CD14-positive monocyte (primary cell): ENCODE measurements at regions not wholly inside any gene's neighbourhood (a gene's known extent, or its start where the extent isn't known, plus 50 kb on each side); places are given as distances from the start of the nearest gene placed in this dataset.

Experiments used
- DNase-seq, 3 donors: peaks; one replicate each; pipeline ENCODE4 v3.0.0-alpha.2; 2011 to 2022
- H2AFZ ChIP-seq: 2 replicates; pipeline ENCODE4 v1.6.0; 2012; ENCODE audit warnings: mild to moderate bottlenecking, low read depth, low read length, inconsistent platforms; ENCODE audit not compliant: insufficient read depth, poor library complexity, severe bottlenecking
- H3K27ac ChIP-seq, 2 donors: 1 replicate in 1 of 2; 2 replicates in 1 of 2; pipeline ENCODE4 v1.5.1; 2012 to 2013; ENCODE audit warnings: low read length in 2 of 2, control low read depth in 1 of 2, inconsistent platforms in 1 of 2, low read depth in 1 of 2, mild to moderate bottlenecking in 1 of 2
- H3K27me3 ChIP-seq, 2 donors: one replicate each; pipeline versions ENCODE4 v1.6.0 to v1.6.1; 2011 to 2013; ENCODE audit warnings: low read length in 2 of 2; ENCODE audit not compliant: control insufficient read depth in 2 of 2, insufficient read depth in 2 of 2
- H3K36me3 ChIP-seq, 2 donors: replicated peaks in 1 of 2; 1 replicate in 1 of 2; 2 replicates in 1 of 2; pipeline versions ENCODE4 v1.5.1 to v1.6.1; 2012 to 2013; ENCODE audit warnings: low read length in 2 of 2, control low read depth in 1 of 2, inconsistent platforms in 1 of 2, mild to moderate bottlenecking in 1 of 2; ENCODE audit not compliant: insufficient read depth in 2 of 2, control insufficient read depth in 1 of 2
- H3K4me1 ChIP-seq, 2 donors: 1 replicate in 1 of 2; 2 replicates in 1 of 2; pipeline versions ENCODE4 v1.5.1 to v1.6.1; 2012 to 2013; ENCODE audit warnings: low read length in 2 of 2, control low read depth in 1 of 2, inconsistent platforms in 1 of 2, mild to moderate bottlenecking in 1 of 2, moderate library complexity in 1 of 2; ENCODE audit not compliant: insufficient read depth in 2 of 2, control insufficient read depth in 1 of 2
- H3K4me2 ChIP-seq: replicated peaks from 2 replicates; pipeline ENCODE3; 2012; ENCODE audit warnings: low read length, moderate library complexity, mild to moderate bottlenecking; ENCODE audit not compliant: poor library complexity, severe bottlenecking; ENCODE audit errors: extremely low read depth
- H3K4me3 ChIP-seq, 3 experiments: fragments of 200-600 bp in 1 of 3; sonication (generic) in 1 of 3; replicated peaks in 1 of 3; 1 replicate in 2 of 3; 2 replicates in 1 of 3; pipeline ENCODE4 v1.5.1; 2011 to 2013; ENCODE audit warnings: low read length in 3 of 3, mild to moderate bottlenecking in 3 of 3, control low read depth in 2 of 3, low read depth in 2 of 3, inconsistent platforms in 1 of 3, moderate library complexity in 1 of 3
- H3K79me2 ChIP-seq: 2 replicates; pipeline ENCODE4 v1.6.0; 2012; ENCODE audit warnings: mild to moderate bottlenecking, control low read depth, inconsistent platforms, low read length, moderate library complexity; ENCODE audit not compliant: insufficient read depth
- H3K9ac ChIP-seq: 2 replicates; pipeline ENCODE4 v1.6.0; 2017; ENCODE audit warnings: low read length, mild to moderate bottlenecking; ENCODE audit not compliant: insufficient read depth, poor library complexity, severe bottlenecking
- H3K9me3 ChIP-seq, 2 donors: replicated peaks in 1 of 2; 1 replicate in 1 of 2; 2 replicates in 1 of 2; pipeline versions ENCODE4 v1.5.1 to v1.6.1; 2012 to 2013; ENCODE audit warnings: low read length in 2 of 2, control low read depth in 1 of 2; ENCODE audit not compliant: control insufficient read depth in 1 of 2, insufficient read depth in 1 of 2
- H4K20me1 ChIP-seq: 2 replicates; pipeline ENCODE4 v1.6.0; 2012; ENCODE audit warnings: mild to moderate bottlenecking, low read length, control low read depth, moderate library complexity; ENCODE audit not compliant: insufficient read depth
- H3K27ac Mint-ChIP-seq, 7 donors: one replicate each; pipeline ENCODE4 v1.8.0; 2020; ENCODE audit warnings: mild to moderate bottlenecking in 7 of 7, mixed read lengths in 7 of 7, moderate library complexity in 6 of 7, inconsistent platforms in 2 of 7
- H3K27me3 Mint-ChIP-seq, 3 donors: one replicate each; pipeline ENCODE4 v1.8.0; 2021 to 2022; ENCODE audit warnings: low read depth in 3 of 3, mild to moderate bottlenecking in 3 of 3, mixed read lengths in 3 of 3, moderate library complexity in 3 of 3, inconsistent platforms in 1 of 3
- H3K36me3 Mint-ChIP-seq, 2 donors: one replicate each; pipeline ENCODE4 v1.8.0; 2020; ENCODE audit warnings: mixed read lengths in 2 of 2, inconsistent platforms in 1 of 2, mild to moderate bottlenecking in 1 of 2
- H3K4me1 Mint-ChIP-seq: one replicate; pipeline ENCODE4 v1.8.0; 2020; ENCODE audit warnings: mild to moderate bottlenecking, mixed read lengths
- H3K4me3 Mint-ChIP-seq, 2 donors: one replicate each; pipeline ENCODE4 v1.8.0; 2020; ENCODE audit warnings: mild to moderate bottlenecking in 2 of 2, mixed read lengths in 2 of 2, moderate library complexity in 1 of 2
- H3K9me3 Mint-ChIP-seq, 7 donors: one replicate each; pipeline ENCODE4 v1.8.0; 2020 to 2022; ENCODE audit warnings: mixed read lengths in 7 of 7, mild to moderate bottlenecking in 6 of 7, moderate library complexity in 6 of 7, inconsistent platforms in 2 of 7
- WGBS: methylation state at CpG from one replicate; pipeline ENCODE4 v1.1.5; 2013; ENCODE audit warnings: missing lambda C conversion rate; ENCODE audit not compliant: insufficient coverage; 5-methylcytosine and 5-hydroxymethylcytosine counted together
- intact Hi-C, 2 donors: fragments of 100-400 bp; cut with micrococcal nuclease; formaldehyde crosslinking; loops; one replicate each; pipeline versions ENCODE4 v1.15.0 to v1.15.1; 2023
- TF ChIP-seq, protein P1 (sequence below): fragments of 200-600 bp; IDR thresholded peaks from one replicate; pipeline ENCODE4 v1.8.0; 2022; ENCODE audit warnings: antibody characterized with exemption, mild to moderate bottlenecking

- TF ChIP-seq, protein P1, sequence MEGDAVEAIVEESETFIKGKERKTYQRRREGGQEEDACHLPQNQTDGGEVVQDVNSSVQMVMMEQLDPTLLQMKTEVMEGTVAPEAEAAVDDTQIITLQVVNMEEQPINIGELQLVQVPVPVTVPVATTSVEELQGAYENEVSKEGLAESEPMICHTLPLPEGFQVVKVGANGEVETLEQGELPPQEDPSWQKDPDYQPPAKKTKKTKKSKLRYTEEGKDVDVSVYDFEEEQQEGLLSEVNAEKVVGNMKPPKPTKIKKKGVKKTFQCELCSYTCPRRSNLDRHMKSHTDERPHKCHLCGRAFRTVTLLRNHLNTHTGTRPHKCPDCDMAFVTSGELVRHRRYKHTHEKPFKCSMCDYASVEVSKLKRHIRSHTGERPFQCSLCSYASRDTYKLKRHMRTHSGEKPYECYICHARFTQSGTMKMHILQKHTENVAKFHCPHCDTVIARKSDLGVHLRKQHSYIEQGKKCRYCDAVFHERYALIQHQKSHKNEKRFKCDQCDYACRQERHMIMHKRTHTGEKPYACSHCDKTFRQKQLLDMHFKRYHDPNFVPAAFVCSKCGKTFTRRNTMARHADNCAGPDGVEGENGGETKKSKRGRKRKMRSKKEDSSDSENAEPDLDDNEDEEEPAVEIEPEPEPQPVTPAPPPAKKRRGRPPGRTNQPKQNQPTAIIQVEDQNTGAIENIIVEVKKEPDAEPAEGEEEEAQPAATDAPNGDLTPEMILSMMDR = no peak
- Mint-ChIP-seq H3K27ac (no peak overlapping the region), H3K36me3 (no peaks in the 10 kb centered on the region), H3K9me3 (no peaks in the 10 kb centered on the region), H3K4me3 (no peak overlapping the region), H3K4me1 (peaks cover 16% of the 10 kb centered on the region), H3K27me3 (peaks cover 0 to 3% (median 3%) of the 10 kb centered on the region in 3 donors)
- Histone ChIP-seq H3K4me1 (peaks cover 7 to 14% of the 10 kb centered on the region in 2 donors), H3K27me3 (no peaks in the 10 kb centered on the region), H3K79me2 (no peaks in the 10 kb centered on the region), H3K36me3 (no peaks in the 10 kb centered on the region), H3K9me3 (no peaks in the 10 kb centered on the region), H4K20me1 (no peaks in the 10 kb centered on the region), H3K4me3 (no peak overlapping the region), H3K27ac (no peak overlapping the region), H3K9ac (no peak overlapping the region), H2AFZ (no peak overlapping the region), H3K4me2 (no peak overlapping the region)
- WGBS = 100% methylated on average over 1 of the region's 2 CpGs
- intact Hi-C loops = no loop called here
- DNase-seq = no peak
Measured at GRCh38 chr9:703392-703791, 138.1 kb upstream of the DMRT1 start.

DNA sequence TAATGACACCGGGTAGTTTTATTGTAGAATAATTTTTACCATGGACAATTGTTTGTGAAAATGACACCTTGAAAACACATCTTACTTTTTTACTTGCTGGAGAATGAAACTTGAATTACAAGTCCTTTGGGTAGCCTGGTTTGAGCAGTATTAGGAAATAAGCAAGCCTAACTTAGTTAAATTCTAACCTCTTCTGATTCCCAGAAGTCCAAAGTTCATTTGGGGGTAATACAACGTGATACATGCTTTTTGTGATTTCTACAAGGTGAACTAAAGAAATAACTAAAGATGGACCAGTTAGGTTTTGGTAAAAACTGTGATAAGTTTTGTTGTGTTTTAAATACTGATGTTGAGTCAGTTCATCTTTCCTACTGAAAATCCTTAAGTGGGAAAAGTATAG, 135.4 kb upstream of the DMRT1 start:
- no CpG with 5 or more reads among the region's 2 CpGs for WGBS
- H3K4me2 ChIP-seq = peak overlapping the region; percentile 91
- no peak for DNase-seq
- peak overlapping the region in 1 of 7 donors; percentile 70 for H3K27ac Mint-ChIP-seq
- no peaks in the 10 kb centered on the region for H3K9me3 Mint-ChIP-seq
- H4K20me1 ChIP-seq = no peaks in the 10 kb centered on the region
- no peaks in the 10 kb centered on the region for H3K36me3 Mint-ChIP-seq
- no peaks in the 10 kb centered on the region for H3K9me3 ChIP-seq
- peaks cover 14 to 22% of the 10 kb centered on the region in 2 donors for H3K4me1 ChIP-seq
- peak overlapping the region; percentile 82 for H2AFZ ChIP-seq
- H3K27me3 ChIP-seq = no peaks in the 10 kb centered on the region
- TF ChIP-seq, protein P1 = no peak
- no peaks in the 10 kb centered on the region for H3K79me2 ChIP-seq
- peaks cover 25% of the 10 kb centered on the region for H3K4me1 Mint-ChIP-seq
- H3K27ac ChIP-seq = peak overlapping the region in 1 of 2 donors; percentile 76
- peaks cover 0 to 2% of the 10 kb centered on the region in 2 donors for H3K36me3 ChIP-seq
- H3K27me3 Mint-ChIP-seq = peaks cover 0 to 9% (median 6%) of the 10 kb centered on the region in 3 donors
- peak overlapping the region; percentile 68 for H3K9ac ChIP-seq
- H3K4me3 ChIP-seq = peak overlapping the region; percentile 49 to 92 (median 86)
- peak overlapping the region; percentile 81 to 96 for H3K4me3 Mint-ChIP-seq
- intact Hi-C loops = loop anchor here in 1 of 2 donors (2.0 to 5.0 kb wide), 2 partner anchors 21 to 46 kb away; no protein-coding TSS in a partner anchor
